H1 (cell line): ENCODE measurements at regions not wholly inside any gene's neighbourhood (a gene's known extent, or its start where the extent isn't known, plus 50 kb on each side); places are given as distances from the start of the nearest gene placed in this dataset.

Experiments
- CTCF ChIA-PET: fragments of 300-600 bp; sonication (Branson Sonifier 250); formaldehyde crosslinking; loops from one replicate; lab custom pipeline; 2021; ENCODE audit not compliant: partially characterized antibody; lab: Charles Lee
- POLR2A ChIA-PET: fragments of 300-600 bp; sonication (Branson Sonifier 250); formaldehyde crosslinking; loops from one replicate; lab custom pipeline; 2021; ENCODE audit warnings: inconsistent platforms; ENCODE audit not compliant: partially characterized antibody; lab: Charles Lee
- DNase-seq, 2 experiments: peaks; one replicate each; pipeline versions ENCODE4 v3.0.0 to v3.0.0-alpha.2; 2010 to 2022; ENCODE audit warnings: low spot score in 2 of 2, low read depth in 1 of 2, mixed read lengths in 1 of 2
- FAIRE-seq: peaks from 2 replicates; lab custom pipeline; 2011; peaks lifted over from hg19 to GRCh38; lab: Jason Lieb, UNC
- H2AFZ ChIP-seq: 2 replicates; pipeline ENCODE4 v1.8.1; 2012; ENCODE audit warnings: low read length, inconsistent platforms
- H2AK5ac ChIP-seq: 2 replicates; pipeline ENCODE4 v1.6.1; 2013; ENCODE audit warnings: low read depth, low read length
- H2BK120ac ChIP-seq: replicated peaks from 2 replicates; pipeline ENCODE3; 2013; ENCODE audit warnings: low read depth, low read length, inconsistent platforms
- H2BK12ac ChIP-seq: 2 replicates; pipeline ENCODE4 v1.6.1; 2013; ENCODE audit warnings: low read depth, low read length
- H2BK15ac ChIP-seq: 2 replicates; pipeline ENCODE4 v1.6.1; 2013; ENCODE audit warnings: low read length
- H2BK20ac ChIP-seq: 2 replicates; pipeline ENCODE4 v1.6.1; 2013; ENCODE audit warnings: low read length
- H2BK5ac ChIP-seq: 2 replicates; pipeline ENCODE4 v1.6.1; 2013; ENCODE audit warnings: low read depth, low read length
- H3K14ac ChIP-seq: 2 replicates; pipeline ENCODE4 v1.6.1; 2013; ENCODE audit warnings: inconsistent platforms; ENCODE audit not compliant: insufficient read length
- H3K18ac ChIP-seq: 2 replicates; pipeline ENCODE4 v1.6.1; 2013; ENCODE audit warnings: low read length; ENCODE audit errors: extremely low read depth
- H3K23ac ChIP-seq: 2 replicates; pipeline ENCODE4 v1.6.1; 2013; ENCODE audit warnings: inconsistent platforms; ENCODE audit not compliant: insufficient read length
- H3K23me2 ChIP-seq: 2 replicates; pipeline ENCODE4 v1.6.1; 2013; ENCODE audit warnings: low read depth, low read length
- H3K27ac ChIP-seq: 2 replicates; pipeline ENCODE4 v1.6.1; 2011; ENCODE audit warnings: low read depth, low read length, inconsistent platforms
- H3K27me3 ChIP-seq, 4 experiments: replicated peaks in 1 of 4; 1 replicate in 1 of 4; 2 replicates in 3 of 4; pipeline versions ENCODE4 v1.6.1 to v1.8.1; 2011 to 2013; ENCODE audit warnings: low read length in 3 of 4, mild to moderate bottlenecking in 3 of 4, inconsistent platforms in 2 of 4, mixed read lengths in 2 of 4, moderate library complexity in 1 of 4; ENCODE audit not compliant: control insufficient read depth in 3 of 4, insufficient read depth in 3 of 4; ENCODE audit errors: extremely low read depth in 1 of 4
- H3K36me3 ChIP-seq, 4 experiments: 2 replicates each; pipeline versions ENCODE4 v1.6.1 to v1.8.1; 2011 to 2013; ENCODE audit warnings: mild to moderate bottlenecking in 4 of 4, low read length in 3 of 4, moderate library complexity in 2 of 4, control low read depth in 1 of 4, inconsistent platforms in 1 of 4; ENCODE audit not compliant: insufficient read depth in 4 of 4, control insufficient read depth in 2 of 4
- H3K4ac ChIP-seq: replicated peaks from 2 replicates; pipeline ENCODE3; 2013; ENCODE audit warnings: low read length, low read depth, mixed read lengths, inconsistent platforms; ENCODE audit not compliant: insufficient read length
- H3K4me1 ChIP-seq, 4 experiments: replicated peaks in 1 of 4; 1 replicate in 1 of 4; 2 replicates in 3 of 4; pipeline versions ENCODE4 v1.6.1 to v1.8.1; 2011 to 2013; ENCODE audit warnings: low read length in 3 of 4, inconsistent platforms in 2 of 4, mixed read lengths in 1 of 4; ENCODE audit not compliant: insufficient read depth in 4 of 4, control insufficient read depth in 3 of 4
- H3K4me2 ChIP-seq, 2 experiments: 2 replicates each; pipeline versions ENCODE4 v1.6.1 to v1.8.1; 2011 to 2013; ENCODE audit warnings: low read depth in 2 of 2, low read length in 2 of 2, control low read depth in 1 of 2, inconsistent platforms in 1 of 2, mild to moderate bottlenecking in 1 of 2; ENCODE audit not compliant: insufficient read depth in 1 of 2
- H3K4me3 ChIP-seq, 4 experiments: fragments of 200-600, 300-600 bp in 1 of 4; sonication (generic), shearing (Covaris generic), sonication (Bioruptor Twin) in 1 of 4; 2 replicates each; pipeline versions ENCODE4 v1.5.1 to v1.8.1; 2011 to 2016; ENCODE audit warnings: low read length in 4 of 4, low read depth in 3 of 4, control low read depth in 2 of 4, inconsistent platforms in 2 of 4, mild to moderate bottlenecking in 2 of 4, mixed read lengths in 1 of 4, moderate library complexity in 1 of 4; ENCODE audit not compliant: insufficient read depth in 2 of 4; ENCODE audit errors: extremely low read depth in 1 of 4
- H3K56ac ChIP-seq: replicated peaks from 2 replicates; pipeline ENCODE3; 2013; ENCODE audit warnings: low read depth, mild to moderate bottlenecking, mixed read lengths, low read length, inconsistent platforms; ENCODE audit not compliant: insufficient read length
- H3K79me1 ChIP-seq: 2 replicates; pipeline ENCODE4 v1.6.1; 2013; ENCODE audit warnings: low read depth, low read length, control low read depth
- H3K79me2 ChIP-seq, 2 experiments: 2 replicates each; pipeline versions ENCODE4 v1.6.1 to v1.8.1; 2012 to 2013; ENCODE audit warnings: low read length in 2 of 2, mild to moderate bottlenecking in 2 of 2, inconsistent platforms in 1 of 2; ENCODE audit not compliant: insufficient read depth in 2 of 2, control insufficient read depth in 1 of 2
- H3K9ac ChIP-seq, 4 experiments: replicated peaks in 1 of 4; 1 replicate in 1 of 4; 2 replicates in 3 of 4; pipeline versions ENCODE4 v1.6.1 to v1.8.1; 2011 to 2013; ENCODE audit warnings: low read depth in 3 of 4, low read length in 3 of 4, control low read depth in 2 of 4, mild to moderate bottlenecking in 2 of 4, moderate library complexity in 2 of 4, inconsistent platforms in 1 of 4; ENCODE audit errors: extremely low read depth in 1 of 4
- H3K9me3 ChIP-seq, 2 experiments: 2 replicates each; pipeline versions ENCODE4 v1.6.1 to v1.8.1; 2012 to 2013; ENCODE audit warnings: mild to moderate bottlenecking in 2 of 2, moderate library complexity in 2 of 2, control low read depth in 1 of 2, inconsistent platforms in 1 of 2, low read depth in 1 of 2, low read length in 1 of 2, mixed read lengths in 1 of 2; ENCODE audit not compliant: insufficient read depth in 2 of 2
- H4K20me1 ChIP-seq, 2 experiments: replicated peaks in 1 of 2; 2 replicates each; pipeline versions ENCODE3 to v1.8.1; 2011 to 2013; ENCODE audit warnings: inconsistent platforms in 2 of 2, low read length in 2 of 2, mild to moderate bottlenecking in 1 of 2; ENCODE audit not compliant: insufficient read depth in 2 of 2, control insufficient read depth in 1 of 2
- H4K5ac ChIP-seq: 2 replicates; pipeline ENCODE4 v1.6.1; 2013; ENCODE audit warnings: low read length, low read depth, mixed read lengths, inconsistent platforms; ENCODE audit not compliant: insufficient read length
- H4K8ac ChIP-seq: 2 replicates; pipeline ENCODE4 v1.8.0; 2013; ENCODE audit warnings: mild to moderate bottlenecking, moderate library complexity, low read length, inconsistent platforms; ENCODE audit not compliant: insufficient read depth; ENCODE audit errors: extremely low read depth
- H4K91ac ChIP-seq: replicated peaks from 2 replicates; pipeline ENCODE3; 2013; ENCODE audit warnings: low read length, mixed read lengths, inconsistent platforms; ENCODE audit not compliant: insufficient read length
- CHD1 ChIP-seq: IDR thresholded peaks from 2 replicates; pipeline ENCODE4 v1.6.1; 2012; ENCODE audit warnings: low read depth, low read length, improper control_type of control experiment
- EZH2 ChIP-seq: fragments of 200-600 bp; sonication (generic); IDR thresholded peaks from 2 replicates; pipeline ENCODE4 v1.7.1; 2012; ENCODE audit warnings: low read depth, mild to moderate bottlenecking, moderate library complexity, low read length, inconsistent platforms; ENCODE audit not compliant: severe bottlenecking
- POLR2AphosphoS5 ChIP-seq: IDR thresholded peaks from 2 replicates; pipeline ENCODE4 v1.6.1; 2011; ENCODE audit warnings: low read depth, low read length
- TCF12 ChIP-seq: IDR thresholded peaks from 2 replicates; pipeline ENCODE4 v1.6.1; 2011; ENCODE audit warnings: low read depth, mild to moderate bottlenecking, low read length
- WGBS, 2 experiments: shearing (Covaris generic) in 1 of 2; methylation state at CpG; one replicate each; pipeline versions ENCODE4 v1.1.6 to v1.1.7; 2013 to 2015; ENCODE audit warnings: low lambda C conversion rate in 2 of 2, mixed read lengths in 2 of 2, inconsistent platforms in 1 of 2, low coverage in 1 of 2, missing lambda C conversion rate in 1 of 2; ENCODE audit not compliant: insufficient replicate concordance in 2 of 2, insufficient coverage in 1 of 2, insufficient read length in 1 of 2; ENCODE audit errors: extremely low coverage in 1 of 2, missing lambda C conversion rate in 1 of 2; 5-methylcytosine and 5-hydroxymethylcytosine counted together

GRCh38 chrX:16319929-16320328, 152.6 kb downstream of the MAGEB17 start:
- ChIA-PET POLR2A (no interaction called here), CTCF (no interaction called here)
- Histone ChIP-seq H3K56ac (no peak overlapping the region), H3K9ac (no peak overlapping the region), H3K4me2 (no peak overlapping the region), H4K20me1 (no peaks in the 10 kb centered on the region), H4K5ac (no peak overlapping the region), H3K14ac (no peak overlapping the region), H3K4ac (no peak overlapping the region), H4K8ac (no peak overlapping the region), H3K9me3 (peaks cover 3 to 6% of the 10 kb centered on the region in 2 experiments; a peak in 1 of 4 replicates), H3K4me3 (no peak overlapping the region), H2BK120ac (no peak overlapping the region), H2AFZ (no peak overlapping the region), H3K27me3 (no peaks in the 10 kb centered on the region), H3K79me2 (no peaks in the 10 kb centered on the region), H2BK12ac (no peak overlapping the region), H3K4me1 (peaks cover 0 to under 1% (median 0%) of the 10 kb centered on the region in 4 experiments; a peak in 1 of 7 replicates), H3K36me3 (no peaks in the 10 kb centered on the region; a peak in 1 of 8 replicates), H2AK5ac (no peak overlapping the region), H2BK20ac (no peak overlapping the region), H3K79me1 (no peaks in the 10 kb centered on the region), H3K23ac (no peak overlapping the region), H2BK15ac (no peak overlapping the region), H3K23me2 (no peaks in the 10 kb centered on the region), H2BK5ac (no peak overlapping the region), H4K91ac (no peak overlapping the region), H3K18ac (no peak overlapping the region), H3K27ac (no peak overlapping the region)
- FAIRE-seq (no peak), DNase-seq (no peak)
- WGBS, 2 experiments = 94% methylated on average over 2 of the region's 2 CpGs; no CpG with 5 or more reads in 1 of the 2 experiments
- no peak for TF ChIP-seq POLR2AphosphoS5
- TF ChIP-seq TCF12 = no peak
- no peak for TF ChIP-seq CHD1
- TF ChIP-seq EZH2 = no peak
